CD1c-positive myeloid dendritic cell (primary cell): ENCODE measurements at regions not wholly inside any gene's neighbourhood (a gene's known extent, or its start where the extent isn't known, plus 50 kb on each side); places are given as distances from the start of the nearest gene placed in this dataset.
"Not testable (repeated sequence)": the region's sequence is repeated elsewhere in the genome, so short reads cannot be mapped to it uniquely, and the experiment has no call there.

Source experiments
- DNase-seq: peaks from one replicate; pipeline ENCODE4 v3.0.0-alpha.2; 2016; ENCODE audit errors: extremely low spot score

DNA sequence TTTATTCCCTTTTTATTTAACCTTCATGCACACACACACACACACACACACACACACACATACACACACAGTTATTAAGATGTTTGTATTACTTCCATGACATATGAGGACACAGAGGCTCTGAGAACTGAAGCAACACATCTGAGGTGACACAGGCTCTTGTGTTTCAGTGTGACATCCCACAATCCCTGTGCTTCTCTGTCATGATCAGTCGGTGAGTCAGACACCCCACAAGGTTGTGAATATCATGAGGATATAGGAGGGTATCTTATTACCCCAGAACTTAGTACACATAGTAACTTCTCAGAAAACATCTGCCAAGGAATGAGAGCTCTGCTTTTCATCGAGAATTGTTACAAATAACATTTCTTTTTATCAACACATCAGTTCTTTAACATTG, 459.3 kb downstream of the PLPP3 start:
- no peak for DNase-seq

DNA sequence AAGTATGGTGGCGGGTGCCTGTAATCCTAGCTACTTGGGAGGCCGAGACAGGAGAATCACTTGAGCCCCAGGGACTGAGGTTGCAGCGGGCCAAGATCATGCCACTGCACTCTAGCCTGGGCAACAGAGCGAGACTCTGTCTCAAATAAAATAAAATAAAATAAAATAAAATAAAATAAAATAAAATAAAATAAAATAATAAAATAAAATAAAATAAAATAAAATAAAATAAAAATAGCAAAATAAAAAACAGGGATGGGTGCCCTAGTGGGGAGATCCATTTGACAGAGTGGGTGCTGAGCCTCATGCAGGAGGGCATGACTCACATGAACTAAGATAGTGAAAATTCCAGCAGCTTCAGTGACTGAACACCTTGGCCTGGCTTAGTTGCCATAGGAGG, 460.7 kb downstream of the PLPP3 start:
- not testable (repeated sequence) for DNase-seq

DNA sequence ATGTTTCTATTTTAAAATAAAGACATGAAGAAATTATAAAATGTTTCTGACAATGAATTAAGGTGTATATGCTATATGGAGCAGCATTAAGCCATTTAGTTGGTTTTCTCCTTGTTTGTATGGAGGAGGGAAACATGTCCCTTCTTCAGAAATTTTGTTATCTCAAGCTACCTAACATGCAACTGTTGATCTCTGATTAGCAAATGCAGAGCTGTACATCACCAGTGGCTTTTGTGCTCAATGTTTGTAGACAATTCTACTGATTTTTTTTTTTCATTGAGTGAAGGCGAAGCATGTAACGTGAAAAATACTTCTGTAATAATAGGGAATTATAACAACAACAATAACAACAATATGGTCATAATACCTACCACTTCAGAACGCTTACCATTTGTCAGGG, 463.7 kb downstream of the PLPP3 start:
- no peak for DNase-seq

DNA sequence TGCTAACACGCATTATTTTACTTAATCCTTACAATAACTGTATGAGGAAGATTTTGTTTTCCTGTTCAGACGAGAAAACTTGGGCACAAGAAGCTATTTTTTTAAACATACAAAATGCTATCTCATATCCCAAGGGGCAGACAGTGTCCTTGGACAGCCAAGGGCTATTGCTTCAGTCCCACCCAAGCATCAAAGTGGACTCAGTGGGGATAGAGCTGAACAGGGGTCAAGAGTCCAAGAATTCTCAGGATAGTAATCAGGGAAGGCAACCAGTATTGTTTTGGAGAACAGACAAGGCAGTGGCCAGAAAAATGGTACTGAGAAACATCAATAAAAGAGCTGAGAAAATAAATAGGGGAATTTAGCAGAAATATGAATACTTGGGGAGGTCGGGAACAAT, 465.7 kb downstream of the PLPP3 start:
- no peak for DNase-seq

DNA sequence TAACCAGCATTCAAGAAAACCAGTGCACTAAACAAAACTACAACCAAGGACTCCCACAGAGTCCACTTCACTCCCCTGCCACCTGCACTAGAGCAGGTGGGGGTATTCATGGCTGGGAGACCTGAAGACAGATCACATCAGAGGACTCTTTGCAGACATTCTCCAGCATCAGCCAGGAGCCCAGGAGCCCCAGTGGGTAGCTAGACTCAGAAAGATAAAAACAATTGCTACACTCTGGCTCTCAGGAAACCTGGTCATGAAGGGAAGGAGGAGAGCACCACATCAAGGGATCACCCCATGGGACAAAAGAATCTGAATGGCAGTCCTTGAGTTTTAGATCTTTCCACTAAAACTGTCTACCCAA, 472.1 kb downstream of the PLPP3 start:
- DNase-seq = no peak

DNA sequence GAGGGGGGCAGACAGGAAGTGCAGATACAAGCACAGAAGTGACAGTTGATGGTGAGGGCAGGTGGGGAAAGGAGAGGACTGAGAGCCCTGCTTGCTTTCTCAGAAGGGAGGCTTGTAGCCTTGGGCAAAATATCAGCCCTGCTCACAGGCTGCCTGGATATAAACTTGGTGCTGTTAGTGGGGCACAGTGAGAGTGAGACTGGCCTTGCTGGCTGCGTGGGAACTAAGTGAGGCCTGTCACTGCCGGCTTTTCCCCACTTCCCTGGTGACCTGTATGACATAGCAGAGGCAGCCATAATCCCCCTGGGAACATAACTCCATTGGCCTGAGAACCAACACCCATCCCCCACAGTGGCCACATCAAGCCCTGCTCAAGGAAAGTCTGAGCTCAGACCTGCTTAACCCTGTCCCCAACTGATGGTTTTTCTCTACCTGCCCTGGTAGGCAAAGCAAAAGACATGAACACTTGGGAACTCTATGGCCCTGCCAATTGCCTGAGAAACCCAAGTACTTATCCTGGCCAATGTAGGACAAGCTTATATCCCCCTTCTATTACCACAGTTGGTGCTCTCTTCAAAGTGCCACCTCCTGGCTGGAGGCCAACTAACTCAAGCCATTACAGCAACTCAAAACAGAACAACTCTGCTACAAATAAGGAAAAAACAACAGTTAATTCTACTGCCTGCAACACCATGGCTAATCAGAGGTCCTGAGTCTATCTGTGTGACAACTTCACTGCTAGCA, 472.7 kb downstream of the PLPP3 start:
- no peak for DNase-seq

DNA sequence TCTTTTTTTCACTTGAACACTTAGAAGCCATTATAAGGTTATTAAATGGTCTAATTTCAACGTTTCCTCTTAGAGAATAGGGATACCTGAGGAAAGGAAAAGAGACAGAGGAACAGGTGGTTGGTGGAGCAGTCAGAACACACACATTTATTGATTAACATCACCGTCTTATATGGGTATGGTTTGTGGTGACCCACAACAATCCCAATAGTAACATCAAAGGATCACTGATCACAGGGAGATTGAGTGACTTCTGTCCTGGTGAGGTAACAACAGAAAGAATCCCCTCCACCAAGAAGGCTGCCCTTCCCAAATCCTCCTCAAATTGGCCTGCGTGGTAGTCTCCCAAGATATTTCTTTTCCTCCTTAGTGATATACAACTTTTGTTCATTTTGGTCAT, 474.0 kb downstream of the PLPP3 start:
- no peak for DNase-seq

DNA sequence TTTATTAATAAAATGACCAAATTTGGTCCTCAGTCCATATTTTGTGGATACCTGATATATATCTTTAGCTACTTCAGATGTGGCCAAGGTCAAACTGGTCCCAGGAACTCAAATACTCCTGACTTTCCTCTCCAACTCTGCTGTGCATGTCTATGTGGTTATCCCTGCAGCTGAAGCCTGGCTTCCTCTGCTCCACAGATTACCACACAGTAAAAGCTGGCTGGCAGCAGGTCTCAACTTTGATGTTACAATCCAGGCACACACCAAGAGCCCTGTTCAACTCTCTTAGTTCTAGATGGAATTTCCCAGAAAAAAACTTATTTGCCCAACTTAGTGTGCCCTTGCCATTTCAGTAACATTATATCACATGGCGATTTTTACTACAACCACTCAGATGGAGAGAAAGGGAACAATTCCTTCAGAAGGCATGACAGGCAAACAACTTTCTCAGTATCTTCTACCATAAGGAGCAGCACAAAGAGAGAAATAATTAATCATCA, 479.5 kb downstream of the PLPP3 start:
- no peak for DNase-seq

DNA sequence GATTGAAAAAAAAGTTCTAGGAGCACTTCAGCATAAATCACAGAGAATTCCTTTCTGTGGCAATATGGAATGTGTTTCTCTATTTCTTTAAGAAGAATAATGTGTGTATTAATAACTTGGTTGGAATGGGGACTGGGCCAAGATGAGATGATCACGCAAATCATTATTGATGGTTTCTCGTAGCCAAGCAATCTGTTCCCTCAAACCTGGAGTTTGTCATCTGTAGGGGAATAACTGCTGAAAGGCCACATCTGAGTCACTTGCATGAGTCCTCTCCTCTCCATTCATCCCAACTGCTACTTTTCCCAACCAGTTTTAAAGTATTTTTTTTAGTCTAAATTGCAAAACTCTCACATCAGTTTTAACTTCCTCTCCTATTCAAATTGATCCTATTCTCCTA, 480.4 kb downstream of the PLPP3 start:
- no peak for DNase-seq

DNA sequence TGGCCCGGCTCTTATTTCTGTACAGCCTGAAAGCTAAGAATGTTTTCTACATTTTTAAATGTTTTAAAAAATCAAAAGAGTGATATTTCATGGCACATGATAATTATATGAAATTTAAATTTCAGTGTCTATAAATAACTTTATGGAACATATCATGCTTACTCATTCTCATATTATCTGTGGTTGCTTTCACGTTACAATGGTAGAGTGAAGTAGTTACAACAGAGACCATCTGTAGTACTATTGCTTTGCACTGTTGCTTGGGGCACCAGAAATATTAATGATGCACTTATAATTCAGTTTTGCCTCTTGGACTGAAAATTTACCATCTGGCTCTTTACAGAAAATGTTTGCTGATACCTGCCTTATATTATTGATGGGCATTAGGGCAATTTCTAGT, 481.6 kb downstream of the PLPP3 start:
- DNase-seq = no peak

DNA sequence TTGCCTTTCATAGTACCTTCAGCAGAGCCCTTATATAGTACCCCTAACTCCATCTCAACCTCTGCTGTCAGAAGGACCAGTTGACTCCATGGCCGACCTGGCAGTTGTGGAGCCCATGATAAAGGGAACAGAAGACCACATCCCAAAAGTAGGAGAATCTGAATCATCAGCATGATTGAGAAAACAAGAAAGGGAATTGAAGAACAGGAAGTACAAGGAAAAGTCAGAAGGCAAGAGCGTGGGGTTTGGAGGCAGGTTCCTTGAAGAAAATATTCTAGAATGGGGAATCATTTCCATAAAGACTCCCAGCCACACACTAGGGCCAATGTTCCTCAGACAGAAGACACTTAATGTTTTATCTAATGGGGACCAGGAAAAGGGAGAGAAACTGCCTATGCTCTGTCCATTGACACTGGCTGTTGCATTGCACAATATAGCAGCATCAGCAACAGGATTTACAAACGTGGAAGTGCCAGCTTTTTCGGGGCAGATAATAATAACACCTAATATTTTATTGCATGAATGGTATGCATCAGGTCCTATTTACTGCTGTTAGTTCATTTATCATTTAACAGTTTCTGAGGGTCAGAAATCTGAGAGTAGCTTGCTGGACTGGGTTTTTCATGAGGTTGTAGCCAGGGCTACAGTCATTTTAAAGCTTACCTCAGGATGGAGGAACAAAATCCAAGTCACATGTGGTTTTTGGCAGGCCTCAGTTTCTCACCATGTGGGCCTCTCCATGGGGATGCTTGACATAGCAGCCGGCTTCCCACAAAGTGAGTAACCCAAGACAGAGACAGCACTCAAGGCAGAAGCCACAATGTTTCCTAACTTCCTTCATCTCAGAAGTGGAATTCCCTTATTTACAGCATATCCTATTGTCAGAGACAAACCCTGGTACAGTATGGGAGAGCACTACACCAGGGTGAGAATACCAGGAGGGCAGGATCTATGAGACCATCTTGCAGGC, 483.4 kb downstream of the PLPP3 start:
- peak; percentile 47 for DNase-seq

DNA sequence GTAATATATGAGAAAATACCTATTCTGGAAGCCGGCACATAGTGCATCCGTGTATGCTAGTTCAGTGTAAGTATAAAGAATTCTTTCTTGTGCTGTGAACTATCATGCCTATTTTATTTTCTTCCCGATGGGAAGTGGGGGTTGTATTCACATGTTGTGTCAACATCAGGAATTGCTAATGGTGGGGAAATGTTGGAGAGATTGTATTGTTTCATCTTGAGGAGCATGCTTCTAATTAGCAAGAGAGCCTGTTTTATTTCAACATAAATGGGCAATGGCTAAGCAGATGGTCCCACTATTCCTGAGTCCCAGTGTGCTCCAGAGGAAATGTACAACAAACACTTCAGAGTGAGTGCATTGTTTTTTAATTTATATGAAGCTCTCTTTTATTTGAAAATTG, 485.2 kb downstream of the PLPP3 start:
- no peak for DNase-seq

DNA sequence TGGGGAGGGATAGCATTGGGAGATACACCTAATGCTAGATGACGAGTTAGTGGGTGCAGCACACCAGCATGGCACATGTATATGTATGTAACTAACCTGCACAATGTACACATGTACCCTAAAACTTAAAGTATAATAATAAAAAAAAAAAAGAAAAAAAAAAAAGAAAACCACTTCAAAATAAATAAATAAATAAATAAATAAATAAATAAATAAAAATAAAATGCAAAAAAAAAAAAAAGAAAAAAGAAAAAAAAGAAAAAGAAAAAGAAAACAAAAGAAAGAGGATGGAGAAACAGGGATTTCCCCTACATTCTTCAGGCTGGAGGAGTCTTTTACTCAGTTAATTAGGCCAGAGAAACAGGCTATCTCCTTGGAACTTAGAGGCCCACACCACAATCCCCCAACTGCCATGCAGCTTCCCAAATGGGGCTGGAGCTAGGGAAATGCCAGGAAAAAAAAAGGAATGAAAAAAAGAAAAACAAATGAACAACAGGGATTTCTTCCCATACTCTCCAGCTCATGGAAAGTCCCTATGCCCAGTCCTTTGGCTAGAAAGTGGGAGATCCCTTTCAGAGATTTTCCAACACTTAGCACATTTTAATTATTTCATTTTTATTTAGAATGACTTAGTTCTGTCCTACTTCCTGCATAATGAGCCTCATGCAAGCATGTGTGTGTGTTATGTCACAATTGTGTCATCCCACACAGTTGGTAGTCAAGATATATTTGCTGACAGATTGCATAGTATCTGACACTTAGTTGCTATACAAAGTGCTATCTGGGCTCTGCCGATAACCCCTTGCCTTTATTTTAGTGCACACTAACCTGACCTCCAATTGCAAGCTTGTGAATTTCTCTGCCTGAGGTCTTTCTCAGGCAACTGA, 486.4 kb downstream of the PLPP3 start:
- peak; percentile 45 for DNase-seq

DNA sequence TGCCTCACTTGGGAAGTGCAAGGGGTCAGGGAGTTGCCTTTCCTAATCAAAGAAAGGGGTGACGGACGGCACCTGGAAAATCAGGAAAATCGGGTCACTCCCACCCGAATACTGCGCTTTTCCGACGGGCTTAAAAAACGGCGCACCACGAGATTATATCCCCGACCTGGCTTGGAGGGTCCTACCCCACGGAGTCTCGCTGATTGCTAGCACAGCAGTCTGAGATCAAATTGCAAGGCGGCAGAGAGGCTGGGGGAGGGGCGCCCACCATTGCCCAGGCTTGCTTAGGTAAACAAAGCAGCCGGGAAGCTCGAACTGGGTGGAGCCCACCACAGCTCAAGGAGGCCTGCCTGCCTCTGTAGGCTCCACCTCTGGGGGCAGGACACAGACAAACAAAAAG, 489.5 kb downstream of the PLPP3 start:
- not testable (repeated sequence) for DNase-seq

DNA sequence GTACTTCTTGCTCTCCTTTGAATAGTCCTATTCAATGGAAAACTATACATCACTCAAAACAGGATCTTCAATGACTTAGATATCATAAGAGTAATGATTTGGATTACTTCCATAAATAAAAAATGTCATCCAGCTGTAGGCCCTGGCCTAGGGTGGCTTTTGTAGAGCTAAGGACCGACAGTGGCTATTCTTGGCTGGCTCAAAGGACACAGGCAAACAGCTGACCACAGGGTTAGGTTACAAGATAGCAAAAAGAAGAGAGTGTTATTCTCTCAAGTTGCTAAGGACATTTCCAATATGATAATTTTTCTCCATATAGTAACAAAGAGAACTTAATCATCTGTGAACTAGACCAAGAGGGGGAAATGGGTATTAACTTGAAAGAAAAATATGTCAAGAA, 495.1 kb downstream of the PLPP3 start:
- no peak for DNase-seq

DNA sequence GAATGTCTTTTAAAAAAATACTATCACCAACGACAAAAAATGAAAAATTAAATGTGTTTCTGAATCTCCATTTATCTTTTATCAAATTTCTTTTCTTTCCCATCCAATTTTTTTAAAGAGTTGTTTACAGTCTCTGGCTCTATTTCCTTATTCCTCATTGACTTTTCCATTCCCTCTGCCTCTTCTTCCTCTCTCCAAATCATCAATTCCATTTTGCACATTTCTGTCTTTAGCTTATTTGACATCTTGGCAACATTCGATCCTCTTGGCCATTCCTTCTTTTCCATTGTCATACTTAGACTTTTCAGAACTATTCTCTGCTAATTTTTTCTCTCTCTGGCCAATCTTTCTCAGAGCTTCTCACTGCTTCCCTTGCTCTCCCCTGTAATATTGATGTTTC, 497.6 kb downstream of the PLPP3 start:
- no peak for DNase-seq

DNA sequence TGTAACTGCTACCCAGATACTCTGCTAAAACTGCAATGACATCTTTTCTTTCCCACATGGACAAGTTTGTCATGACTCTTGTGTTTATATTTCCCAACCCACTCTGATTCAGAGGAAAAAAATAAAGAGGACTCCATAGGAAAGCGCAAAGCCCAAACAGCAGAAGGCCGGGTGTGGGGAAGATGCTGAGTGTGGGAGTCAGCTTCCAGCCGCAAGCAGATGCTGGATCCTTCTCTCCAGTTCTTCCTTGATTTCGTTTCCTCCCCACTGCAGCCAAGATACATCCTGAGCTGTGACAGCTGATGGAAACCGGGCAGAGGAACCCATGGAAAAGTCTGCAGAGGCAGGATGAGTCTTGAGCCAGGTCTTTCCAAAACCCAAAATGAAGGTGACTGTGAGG, 498.2 kb downstream of the PLPP3 start:
- no peak for DNase-seq

DNA sequence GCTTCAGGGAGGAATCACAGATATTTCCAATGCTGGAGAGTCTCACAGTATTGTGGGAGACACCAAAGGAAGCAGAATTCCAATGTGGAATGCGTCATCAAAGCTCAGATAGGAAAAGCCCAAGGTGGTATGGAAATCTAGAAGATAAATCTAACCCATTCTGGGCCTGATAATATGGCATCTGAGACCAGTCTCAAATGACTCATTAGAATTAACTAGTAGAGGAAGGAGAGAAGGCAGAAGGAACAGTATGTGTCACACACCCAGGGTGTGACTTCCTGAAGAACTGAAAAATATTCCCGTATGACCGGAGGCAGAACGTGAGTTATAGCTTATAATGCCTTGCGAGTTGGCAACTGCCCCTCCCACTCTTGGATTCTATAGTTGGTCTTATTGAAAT, 499.2 kb downstream of the PLPP3 start:
- DNase-seq = peak; percentile 47

DNA sequence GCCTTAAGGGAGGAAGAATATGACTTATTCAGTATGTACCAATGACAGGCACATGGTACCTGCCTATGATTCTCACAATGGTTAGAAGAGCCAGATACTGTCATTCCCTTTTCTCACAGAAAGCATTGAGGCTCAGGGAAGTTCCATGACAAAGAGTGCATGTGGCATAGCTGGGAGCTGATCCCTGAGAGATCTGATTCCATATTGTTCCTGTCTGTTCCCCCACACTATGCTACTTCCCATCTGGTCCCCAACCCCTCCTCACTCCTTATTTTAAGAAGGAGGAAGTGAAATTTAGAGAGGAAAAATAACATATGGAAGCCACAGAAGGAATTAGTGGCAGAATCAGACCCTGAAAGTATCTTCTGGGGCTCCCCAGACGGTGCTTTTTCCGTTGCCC, 500.0 kb downstream of the PLPP3 start:
- DNase-seq = peak; percentile 9

DNA sequence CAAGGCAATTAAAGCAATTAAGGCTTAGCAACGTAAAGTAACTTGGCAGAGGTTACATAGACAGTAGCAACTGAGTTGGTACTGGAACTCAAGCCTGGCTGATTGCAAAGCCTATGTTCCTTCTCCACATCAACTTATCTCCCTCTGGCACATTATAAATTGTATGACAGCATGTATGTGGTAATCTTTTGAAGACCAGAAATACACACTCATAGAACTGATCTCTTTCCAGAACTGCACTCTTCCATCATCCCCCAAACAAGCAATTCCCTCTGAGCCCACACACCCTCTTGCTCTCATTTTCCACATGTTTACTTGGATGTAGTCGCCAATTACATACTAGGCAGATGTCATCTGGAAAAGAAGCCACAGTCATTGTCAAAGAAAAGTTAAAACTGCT, 502.2 kb downstream of the PLPP3 start:
- DNase-seq = no peak

DNA sequence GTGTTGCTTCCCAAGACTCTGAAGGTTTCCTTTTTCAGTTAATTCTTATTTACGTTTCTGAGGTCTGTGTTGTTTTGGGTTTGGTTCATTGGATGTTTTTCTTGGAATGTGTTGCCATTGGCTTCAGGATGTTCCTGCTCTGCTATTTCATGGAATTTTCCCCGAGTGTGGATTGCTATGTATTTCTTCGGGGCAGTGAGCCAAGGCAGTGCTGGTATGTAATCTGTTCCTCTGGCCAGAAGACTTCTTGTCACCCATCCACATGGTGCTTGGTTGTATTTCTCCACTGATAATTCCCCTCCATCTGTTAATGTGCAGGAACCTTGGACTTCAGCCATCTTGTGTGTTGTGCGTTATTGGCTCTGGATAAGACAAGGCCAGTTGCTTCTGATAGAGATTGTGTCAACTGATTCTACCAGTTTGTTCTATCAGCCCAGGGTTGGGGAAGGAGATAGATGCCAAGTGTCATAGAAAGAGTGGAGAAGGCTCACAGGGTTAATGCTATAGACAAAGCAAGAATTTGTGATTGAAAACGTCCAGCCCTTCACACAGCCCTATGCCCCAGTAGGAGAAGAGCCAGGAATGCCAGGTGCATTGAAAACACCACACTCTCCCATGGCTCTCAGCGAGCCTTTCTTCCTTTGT, 505.2 kb downstream of the PLPP3 start:
- DNase-seq = no peak
